Thyroid gland (tissue), 4 donors: ENCODE measurements at regions not wholly inside any gene's neighbourhood (a gene's known extent, or its start where the extent isn't known, plus 50 kb on each side); places are given as distances from the start of the nearest gene placed in this dataset.

Source experiments
- POLR2A ChIP-seq, 2 donors: fragments of 450-650 bp; IDR thresholded peaks; one replicate each; pipeline ENCODE4 v1.6.1; 2017; ENCODE audit warnings: antibody characterized with exemption in 2 of 2, mild to moderate bottlenecking in 2 of 2, moderate library complexity in 1 of 2
- TF ChIP-seq, protein P1 (sequence below), 6 experiments: fragments of 200-600 bp in 3 of 6; fragments of 450-650 bp in 3 of 6; sonication (generic) in 3 of 6; IDR thresholded peaks; one replicate each; pipeline ENCODE4 v1.5.1; 2016 to 2019; ENCODE audit warnings: antibody characterized with exemption in 6 of 6, mild to moderate bottlenecking in 2 of 6, inconsistent platforms in 1 of 6, moderate library complexity in 1 of 6

DNA sequence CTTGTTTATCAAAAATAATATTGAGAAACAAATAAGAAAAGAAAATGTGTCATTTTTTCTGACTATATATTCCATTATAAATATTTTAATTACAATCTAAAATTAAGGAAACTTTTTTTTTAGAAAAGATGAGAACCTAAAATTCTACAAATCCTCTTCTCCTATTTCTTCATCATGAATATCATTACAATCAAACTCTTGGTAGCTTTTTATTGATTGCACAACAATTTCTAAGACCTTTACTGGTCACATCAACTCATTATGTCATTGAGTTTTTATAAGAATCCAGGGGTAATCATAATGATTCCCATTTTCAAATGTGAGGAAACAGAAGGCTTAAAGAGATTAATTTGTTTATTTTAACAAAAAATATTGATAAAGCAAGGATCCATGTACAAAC, 841.0 kb downstream of the FRK start:
- TF ChIP-seq, protein P1, sequence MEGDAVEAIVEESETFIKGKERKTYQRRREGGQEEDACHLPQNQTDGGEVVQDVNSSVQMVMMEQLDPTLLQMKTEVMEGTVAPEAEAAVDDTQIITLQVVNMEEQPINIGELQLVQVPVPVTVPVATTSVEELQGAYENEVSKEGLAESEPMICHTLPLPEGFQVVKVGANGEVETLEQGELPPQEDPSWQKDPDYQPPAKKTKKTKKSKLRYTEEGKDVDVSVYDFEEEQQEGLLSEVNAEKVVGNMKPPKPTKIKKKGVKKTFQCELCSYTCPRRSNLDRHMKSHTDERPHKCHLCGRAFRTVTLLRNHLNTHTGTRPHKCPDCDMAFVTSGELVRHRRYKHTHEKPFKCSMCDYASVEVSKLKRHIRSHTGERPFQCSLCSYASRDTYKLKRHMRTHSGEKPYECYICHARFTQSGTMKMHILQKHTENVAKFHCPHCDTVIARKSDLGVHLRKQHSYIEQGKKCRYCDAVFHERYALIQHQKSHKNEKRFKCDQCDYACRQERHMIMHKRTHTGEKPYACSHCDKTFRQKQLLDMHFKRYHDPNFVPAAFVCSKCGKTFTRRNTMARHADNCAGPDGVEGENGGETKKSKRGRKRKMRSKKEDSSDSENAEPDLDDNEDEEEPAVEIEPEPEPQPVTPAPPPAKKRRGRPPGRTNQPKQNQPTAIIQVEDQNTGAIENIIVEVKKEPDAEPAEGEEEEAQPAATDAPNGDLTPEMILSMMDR (IDR thresholded peaks at IDR 0.05) = no peak
- TF ChIP-seq POLR2A (IDR thresholded peaks at IDR 0.05) = no peak
